B cell (primary cell): ENCODE measurements at regions not wholly inside any gene's neighbourhood (a gene's known extent, or its start where the extent isn't known, plus 50 kb on each side); places are given as distances from the start of the nearest gene placed in this dataset.

Source experiments
- ATAC-seq: fragments of 200-7000 bp; cut with Tn5 transposase; one replicate; pipeline ENCODE4 v1.10.0; 2021; ENCODE audit warnings: low read depth, mild to moderate bottlenecking, moderate number of reproducible peaks, moderate library complexity
- CTCF ChIA-PET: fragments of 350-600 bp; sonication (Branson Sonifier 250); formaldehyde crosslinking; loops from one replicate; lab custom pipeline; 2021; ENCODE audit warnings: antibody characterized with exemption, inconsistent platforms; lab: Charles Lee
- POLR2A ChIA-PET: fragments of 350-600 bp; sonication (Branson Sonifier 250); formaldehyde crosslinking; loops from one replicate; lab custom pipeline; 2021; ENCODE audit warnings: antibody characterized with exemption; lab: Charles Lee
- DNase-seq: peaks from one replicate; pipeline ENCODE4 v3.0.0; 2013
- H2AFZ ChIP-seq: 2 replicates; pipeline ENCODE4 v1.6.1; 2012; ENCODE audit warnings: mild to moderate bottlenecking, low read depth, low read length; ENCODE audit not compliant: insufficient read depth, poor library complexity, severe bottlenecking
- H3K27ac ChIP-seq, 2 donors: 1 replicate in 1 of 2; 2 replicates in 1 of 2; pipeline ENCODE4 v1.5.1; 2012 to 2013; ENCODE audit warnings: low read length in 2 of 2, mild to moderate bottlenecking in 2 of 2, moderate library complexity in 1 of 2
- H3K27me3 ChIP-seq, 4 experiments: fragments of 200-600 bp in 1 of 4; sonication (generic) in 1 of 4; replicated peaks in 1 of 4; 1 replicate in 2 of 4; 2 replicates in 2 of 4; pipeline versions ENCODE4 v1.6.1 to v1.7.0; 2013 to 2016; ENCODE audit warnings: low read length in 3 of 4, mild to moderate bottlenecking in 2 of 4, mixed read lengths in 1 of 4, moderate library complexity in 1 of 4; ENCODE audit not compliant: insufficient read depth in 4 of 4, control insufficient read depth in 3 of 4; ENCODE audit errors: control extremely low read depth in 1 of 4
- H3K36me3 ChIP-seq, 2 experiments: replicated peaks in 1 of 2; 1 replicate in 1 of 2; 2 replicates in 1 of 2; pipeline versions ENCODE4 v1.6.1 to v1.7.1; 2013; ENCODE audit warnings: low read length in 1 of 2; ENCODE audit not compliant: insufficient read depth in 2 of 2, control insufficient read depth in 1 of 2; ENCODE audit errors: control extremely low read depth in 1 of 2, extremely low read depth in 1 of 2
- H3K4me1 ChIP-seq, 2 donors: fragments of 200-600 bp in 1 of 2; sonication (generic) in 1 of 2; 1 replicate in 1 of 2; 2 replicates in 1 of 2; pipeline versions ENCODE4 v1.5.1 to v1.6.1; 2013 to 2017; ENCODE audit warnings: low read length in 2 of 2; ENCODE audit not compliant: control insufficient read depth in 2 of 2, insufficient read depth in 2 of 2
- H3K4me2 ChIP-seq: replicated peaks from 2 replicates; pipeline ENCODE3; 2012; ENCODE audit warnings: mild to moderate bottlenecking, low read depth, low read length; ENCODE audit not compliant: poor library complexity, severe bottlenecking
- H3K4me3 ChIP-seq, 5 experiments: fragments of 200-600 bp in 1 of 5; sonication (generic) in 1 of 5; 1 replicate in 3 of 5; 2 replicates in 2 of 5; pipeline versions ENCODE4 v1.5.1 to v1.7.0; 2011 to 2016; ENCODE audit warnings: low read length in 4 of 5, mild to moderate bottlenecking in 4 of 5, low read depth in 2 of 5, control low read depth in 1 of 5, moderate library complexity in 1 of 5; ENCODE audit not compliant: insufficient read depth in 1 of 5; ENCODE audit errors: control extremely low read depth in 1 of 5, extremely low read depth in 1 of 5
- H3K79me2 ChIP-seq: fragments of 200-600 bp; sonication (generic); one replicate; pipeline ENCODE4 v1.6.0; 2016; ENCODE audit warnings: low read length; ENCODE audit not compliant: control insufficient read depth, insufficient read depth
- H3K9ac ChIP-seq: fragments of 200-600 bp; sonication (generic); 2 replicates; pipeline ENCODE4 v1.6.1; 2017; ENCODE audit warnings: mild to moderate bottlenecking, low read length, moderate library complexity
- H3K9me3 ChIP-seq, 3 donors: one replicate each; pipeline versions ENCODE4 v1.6.1 to v1.7.1; 2013; ENCODE audit warnings: low read length in 2 of 3; ENCODE audit not compliant: control insufficient read depth in 2 of 3, insufficient read depth in 1 of 3; ENCODE audit errors: control extremely low read depth in 1 of 3
- H4K20me1 ChIP-seq: 2 replicates; pipeline ENCODE4 v1.6.0; 2012; ENCODE audit warnings: mild to moderate bottlenecking, low read length; ENCODE audit not compliant: insufficient read depth, control insufficient read depth, poor library complexity, severe bottlenecking
- H3K27ac Mint-ChIP-seq: one replicate; pipeline ENCODE4 v1.8.0; 2021; ENCODE audit warnings: mixed read lengths
- H3K27me3 Mint-ChIP-seq: one replicate; pipeline ENCODE4 v1.8.0; 2021; ENCODE audit warnings: mixed read lengths
- H3K4me1 Mint-ChIP-seq: one replicate; pipeline ENCODE4 v1.8.0; 2021; ENCODE audit warnings: mixed read lengths
- H3K4me3 Mint-ChIP-seq: one replicate; pipeline ENCODE4 v1.8.0; 2021; ENCODE audit warnings: mixed read lengths
- H3K9me3 Mint-ChIP-seq: one replicate; pipeline ENCODE4 v1.8.0; 2022; ENCODE audit warnings: mixed read lengths; ENCODE audit not compliant: insufficient read depth
- EZH2 ChIP-seq: IDR thresholded peaks from 2 replicates; pipeline ENCODE4 v1.6.1; 2012; ENCODE audit warnings: borderline replicate concordance, low read depth, mild to moderate bottlenecking, moderate library complexity, low read length; ENCODE audit not compliant: insufficient read depth, poor library complexity, severe bottlenecking
- WGBS: methylation state at CpG from one replicate; pipeline ENCODE4 v1.1.5; 2013; ENCODE audit warnings: missing lambda C conversion rate; ENCODE audit not compliant: insufficient coverage; 5-methylcytosine and 5-hydroxymethylcytosine counted together
- intact Hi-C: fragments of 100-400 bp; cut with micrococcal nuclease; formaldehyde crosslinking; loops from one replicate; pipeline ENCODE4 v1.10.0; 2022
- TF ChIP-seq, protein P1 (sequence below): fragments of 200-600 bp; IDR thresholded peaks from one replicate; pipeline ENCODE4 v1.8.0; 2022; ENCODE audit warnings: antibody characterized with exemption, mild to moderate bottlenecking

GRCh38 chr10:43929122-43929521 is 280.4 kb upstream of the ZNF32 start:
- H3K4me3 ChIP-seq: no peak overlapping the region
- no peaks in the 10 kb centered on the region for H3K4me1 Mint-ChIP-seq
- H3K36me3 ChIP-seq: no peaks in the 10 kb centered on the region
- peaks cover 0 to 11% (median 0%) of the 10 kb centered on the region in 3 donors for H3K9me3 ChIP-seq
- H3K4me1 ChIP-seq: no peaks in the 10 kb centered on the region
- no peak overlapping the region for H3K27ac Mint-ChIP-seq
- intact Hi-C loops: no loop called here
- ChIA-PET CTCF (no interaction called here), POLR2A (no interaction called here)
- H3K9ac ChIP-seq: no peak overlapping the region
- H4K20me1 ChIP-seq: no peaks in the 10 kb centered on the region
- TF ChIP-seq, protein P1, sequence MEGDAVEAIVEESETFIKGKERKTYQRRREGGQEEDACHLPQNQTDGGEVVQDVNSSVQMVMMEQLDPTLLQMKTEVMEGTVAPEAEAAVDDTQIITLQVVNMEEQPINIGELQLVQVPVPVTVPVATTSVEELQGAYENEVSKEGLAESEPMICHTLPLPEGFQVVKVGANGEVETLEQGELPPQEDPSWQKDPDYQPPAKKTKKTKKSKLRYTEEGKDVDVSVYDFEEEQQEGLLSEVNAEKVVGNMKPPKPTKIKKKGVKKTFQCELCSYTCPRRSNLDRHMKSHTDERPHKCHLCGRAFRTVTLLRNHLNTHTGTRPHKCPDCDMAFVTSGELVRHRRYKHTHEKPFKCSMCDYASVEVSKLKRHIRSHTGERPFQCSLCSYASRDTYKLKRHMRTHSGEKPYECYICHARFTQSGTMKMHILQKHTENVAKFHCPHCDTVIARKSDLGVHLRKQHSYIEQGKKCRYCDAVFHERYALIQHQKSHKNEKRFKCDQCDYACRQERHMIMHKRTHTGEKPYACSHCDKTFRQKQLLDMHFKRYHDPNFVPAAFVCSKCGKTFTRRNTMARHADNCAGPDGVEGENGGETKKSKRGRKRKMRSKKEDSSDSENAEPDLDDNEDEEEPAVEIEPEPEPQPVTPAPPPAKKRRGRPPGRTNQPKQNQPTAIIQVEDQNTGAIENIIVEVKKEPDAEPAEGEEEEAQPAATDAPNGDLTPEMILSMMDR: no peak
- no peak for TF ChIP-seq EZH2
- no peak overlapping the region for H3K4me2 ChIP-seq
- no peaks in the 10 kb centered on the region for H3K9me3 Mint-ChIP-seq
- peaks cover 10% of the 10 kb centered on the region for H3K27me3 Mint-ChIP-seq
- H3K4me3 Mint-ChIP-seq: no peak overlapping the region
- no peaks in the 10 kb centered on the region for H3K27me3 ChIP-seq
- H3K27ac ChIP-seq: no peak overlapping the region
- H2AFZ ChIP-seq: no peak overlapping the region
- ATAC-seq (no peak), DNase-seq (no peak)
- 91% methylated on average over 6 of the region's 6 CpGs for WGBS
- H3K79me2 ChIP-seq: no peaks in the 10 kb centered on the region

GRCh38 chr10:43928425-43928968 is 279.8 kb upstream of the ZNF32 start:
- intact Hi-C loops: no loop called here
- no peak overlapping the region for H3K9ac ChIP-seq
- H3K4me2 ChIP-seq: no peak overlapping the region
- H3K27ac ChIP-seq: no peak overlapping the region
- H3K79me2 ChIP-seq: no peaks in the 10 kb centered on the region
- ATAC-seq: no peak
- CTCF ChIA-PET: no interaction called here
- H3K27me3 Mint-ChIP-seq: peaks cover 10% of the 10 kb centered on the region
- H2AFZ ChIP-seq: no peak overlapping the region
- no peaks in the 10 kb centered on the region for H3K9me3 Mint-ChIP-seq
- TF ChIP-seq, protein P1: no peak
- no peak for TF ChIP-seq EZH2
- no peak overlapping the region for H3K4me3 Mint-ChIP-seq
- no peaks in the 10 kb centered on the region for H3K4me1 Mint-ChIP-seq
- POLR2A ChIA-PET: no interaction called here
- no peaks in the 10 kb centered on the region for H3K27me3 ChIP-seq
- no peak overlapping the region for H3K27ac Mint-ChIP-seq
- H3K36me3 ChIP-seq: no peaks in the 10 kb centered on the region
- no peaks in the 10 kb centered on the region for H3K4me1 ChIP-seq
- 89% methylated on average over 5 of the region's 7 CpGs for WGBS
- H3K9me3 ChIP-seq: peaks cover 0 to 8% (median 0%) of the 10 kb centered on the region in 3 donors
- no peak for DNase-seq
- no peaks in the 10 kb centered on the region for H4K20me1 ChIP-seq
- H3K4me3 ChIP-seq: no peak overlapping the region
